Ovary (tissue), 7 donors: ENCODE measurements at regions not wholly inside any gene's neighbourhood (a gene's known extent, or its start where the extent isn't known, plus 50 kb on each side); places are given as distances from the start of the nearest gene placed in this dataset.

Experiments
- DNase-seq, 5 donors: peaks; one replicate each; pipeline ENCODE4 v3.0.0-alpha.2; 2019 to 2020
- H3K27ac ChIP-seq, 2 donors: fragments of 200-600 bp; one replicate each; pipeline versions ENCODE4 v1.5.1 to v1.8.0; 2019 to 2022
- H3K27me3 ChIP-seq: fragments of 200-600 bp; one replicate; pipeline ENCODE4 v1.8.0; 2022
- H3K36me3 ChIP-seq: fragments of 200-600 bp; sonication (generic); one replicate; pipeline ENCODE4 v1.5.1; 2019
- H3K4me1 ChIP-seq: one replicate; pipeline ENCODE4 v1.8.1; 2013; ENCODE audit warnings: mild to moderate bottlenecking, moderate library complexity; ENCODE audit not compliant: insufficient read depth
- H3K4me3 ChIP-seq: fragments of 200-600 bp; sonication (generic); one replicate; pipeline ENCODE4 v1.5.1; 2017
- H3K9me3 ChIP-seq, 2 donors: fragments of 200-600 bp in 1 of 2; sonication (generic) in 1 of 2; one replicate each; pipeline versions ENCODE4 v1.5.1 to v1.8.1; 2013 to 2019; ENCODE audit warnings: mild to moderate bottlenecking in 1 of 2, moderate library complexity in 1 of 2
- CTCF ChIP-seq, 3 donors: fragments of 450-650 bp in 2 of 3; fragments of 200-600 bp in 1 of 3; IDR thresholded peaks; one replicate each; pipeline versions ENCODE4 v1.5.1 to v1.8.0; 2016 to 2022; ENCODE audit warnings: antibody characterized with exemption in 3 of 3, mild to moderate bottlenecking in 1 of 3
- EP300 ChIP-seq: sonication (generic); formaldehyde crosslinking; IDR thresholded peaks from one replicate; pipeline ENCODE4 v1.6.1; 2017; ENCODE audit warnings: antibody characterized with exemption
- POLR2A ChIP-seq: fragments of 450-650 bp; IDR thresholded peaks from one replicate; pipeline ENCODE4 v1.6.1; 2017; ENCODE audit warnings: antibody characterized with exemption, mild to moderate bottlenecking, moderate library complexity
- WGBS, 3 donors: extraction: QIAGEN DNeasy Blood & Tissue Kit in 1 of 3; methylation state at CpG; one replicate each; pipeline versions ENCODE4 v1.1.5 to v1.1.7; 2013 to 2017; 5-methylcytosine and 5-hydroxymethylcytosine counted together
- intact Hi-C, 4 donors: fragments of 100-400 bp; cut with DNase I; formaldehyde crosslinking; loops; one replicate each; pipeline versions ENCODE4 v1.11.0 to v1.15.1; 2022 to 2023
- donor health status: DM: no; HTN: no; CAD: no; lungs with moderate emphysema.
- donor health status: DM: no; HTN: no; CAD: no.
- donor health status: Bipolar disorder and iron deficiency.
- donor health status: DM: no; HTN: no; CAD: no.
- donor health status: DM: yes; HTN: yes; CAD: no.

GRCh38 chr5:62681117-62681850 is 102.7 kb downstream of the LRRC70 start:
- Histone ChIP-seq H3K4me3 (no peak overlapping the region), H3K9me3 (no peaks in the 10 kb centered on the region), H3K27me3 (no peaks in the 10 kb centered on the region), H3K27ac (no peak overlapping the region), H3K36me3 (no peaks in the 10 kb centered on the region), H3K4me1 (peaks cover 2% of the 10 kb centered on the region)
- intact Hi-C loops: no loop called here
- no peak for TF ChIP-seq CTCF (IDR thresholded peaks at IDR 0.05)
- no peak for TF ChIP-seq POLR2A
- no peak for TF ChIP-seq EP300
- 74 to 84% (median 77%) methylated on average over 3 of the region's 3 CpGs for WGBS, 3 donors
- DNase-seq: no peak

GRCh38 chr5:62680121-62680520 is 101.5 kb downstream of the LRRC70 start:
- Histone ChIP-seq H3K9me3 (no peaks in the 10 kb centered on the region), H3K27ac (no peak overlapping the region), H3K4me3 (no peak overlapping the region), H3K27me3 (no peaks in the 10 kb centered on the region), H3K36me3 (no peaks in the 10 kb centered on the region), H3K4me1 (peaks cover 2% of the 10 kb centered on the region)
- no peak for TF ChIP-seq POLR2A
- TF ChIP-seq EP300: no peak
- no peak for TF ChIP-seq CTCF (IDR thresholded peaks at IDR 0.05)
- intact Hi-C loops: no loop called here
- DNase-seq: no peak
